WTC11 (cell line): ENCODE measurements at regions not wholly inside any gene's neighbourhood (a gene's known extent, or its start where the extent isn't known, plus 50 kb on each side); places are given as distances from the start of the nearest gene placed in this dataset.

ENCODE experiments used
- AR ChIP-seq: fragments of 250-450 bp; sonication (Bioruptor Pico); IDR thresholded peaks from 2 replicates; pipeline ENCODE4 v1.9.0; 2021; ENCODE audit warnings: mild to moderate bottlenecking
- CTCF ChIP-seq: fragments of 200-600 bp; IDR thresholded peaks from 2 replicates; pipeline ENCODE4 v1.8.0; 2022; ENCODE audit warnings: antibody characterized with exemption
- GTF2I ChIP-seq: fragments of 250-450 bp; sonication (Bioruptor Pico); conservative IDR thresholded peaks from 2 replicates; pipeline ENCODE4 v1.4.0; 2021; ENCODE audit warnings: mild to moderate bottlenecking
- PRDM15 ChIP-seq: sonication (generic); formaldehyde crosslinking; IDR thresholded peaks from 2 replicates; pipeline ENCODE4 v1.8.0; 2022; ENCODE audit warnings: missing genetic modification reagents
- TP53 ChIP-seq: sonication (generic); formaldehyde crosslinking; IDR thresholded peaks from 2 replicates; pipeline ENCODE4 v1.8.1; 2023; ENCODE audit warnings: mild to moderate bottlenecking, missing genetic modification reagents
- ZBTB21 ChIP-seq: sonication (generic); formaldehyde crosslinking; IDR thresholded peaks from 2 replicates; pipeline ENCODE4 v1.8.1; 2023; ENCODE audit warnings: mild to moderate bottlenecking, missing genetic modification reagents, borderline replicate concordance

- no peak for TF ChIP-seq CTCF
- no peak for TF ChIP-seq AR (CRISPR knock-in tag)
- TF ChIP-seq TP53: no peak
- TF ChIP-seq PRDM15 (CRISPR knock-in tag): no peak
- no peak for TF ChIP-seq ZBTB21
- no peak for TF ChIP-seq GTF2I (CRISPR knock-in tag)
Observed at GRCh38 chr5:29702875-29703274, 1490.6 kb upstream of the CDH6 start.
